Thyroid gland (tissue), 4 donors: ENCODE measurements at regions not wholly inside any gene's neighbourhood (a gene's known extent, or its start where the extent isn't known, plus 50 kb on each side); places are given as distances from the start of the nearest gene placed in this dataset.

Experiments used
- CTCF ChIP-seq, 6 experiments: fragments of 200-600 bp in 3 of 6; fragments of 450-650 bp in 3 of 6; sonication (generic) in 3 of 6; IDR thresholded peaks; one replicate each; pipeline ENCODE4 v1.5.1; 2016 to 2019; ENCODE audit warnings: antibody characterized with exemption in 6 of 6, mild to moderate bottlenecking in 2 of 6, inconsistent platforms in 1 of 6, moderate library complexity in 1 of 6
- POLR2A ChIP-seq, 2 donors: fragments of 450-650 bp; IDR thresholded peaks; one replicate each; pipeline ENCODE4 v1.6.1; 2017; ENCODE audit warnings: antibody characterized with exemption in 2 of 2, mild to moderate bottlenecking in 2 of 2, moderate library complexity in 1 of 2

DNA sequence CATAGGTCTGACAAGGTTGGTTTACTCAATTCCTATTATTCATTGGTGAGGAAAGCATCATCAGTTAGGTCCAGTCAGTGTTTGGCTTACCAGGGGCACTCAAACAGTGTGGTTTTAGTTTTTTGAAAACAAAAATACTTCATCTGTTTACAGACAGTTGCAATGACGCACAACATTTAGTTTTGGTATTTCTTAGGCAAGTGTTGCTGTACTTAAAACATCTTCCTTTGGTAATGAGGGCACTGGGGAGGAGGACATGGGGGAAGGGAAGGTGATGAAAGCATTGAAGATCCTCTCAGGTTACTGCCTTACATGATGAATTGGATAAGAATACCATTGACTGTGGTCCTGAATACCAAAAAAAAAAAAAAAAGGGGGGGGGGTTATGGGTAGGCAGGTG is 93.7 kb upstream of the MAOA start:
- no peak for TF ChIP-seq CTCF (IDR thresholded peaks at IDR 0.05)
- TF ChIP-seq POLR2A (IDR thresholded peaks at IDR 0.05) = no peak
